ENCODE measurements at regions not wholly inside any gene's neighbourhood (a gene's known extent, or its start where the extent isn't known, plus 50 kb on each side); places are given as distances from the start of the nearest gene placed in this dataset.
"Not testable (repeated sequence)": the region's sequence is repeated elsewhere in the genome, so short reads cannot be mapped to it uniquely, and the experiment has no call there.

DNA sequence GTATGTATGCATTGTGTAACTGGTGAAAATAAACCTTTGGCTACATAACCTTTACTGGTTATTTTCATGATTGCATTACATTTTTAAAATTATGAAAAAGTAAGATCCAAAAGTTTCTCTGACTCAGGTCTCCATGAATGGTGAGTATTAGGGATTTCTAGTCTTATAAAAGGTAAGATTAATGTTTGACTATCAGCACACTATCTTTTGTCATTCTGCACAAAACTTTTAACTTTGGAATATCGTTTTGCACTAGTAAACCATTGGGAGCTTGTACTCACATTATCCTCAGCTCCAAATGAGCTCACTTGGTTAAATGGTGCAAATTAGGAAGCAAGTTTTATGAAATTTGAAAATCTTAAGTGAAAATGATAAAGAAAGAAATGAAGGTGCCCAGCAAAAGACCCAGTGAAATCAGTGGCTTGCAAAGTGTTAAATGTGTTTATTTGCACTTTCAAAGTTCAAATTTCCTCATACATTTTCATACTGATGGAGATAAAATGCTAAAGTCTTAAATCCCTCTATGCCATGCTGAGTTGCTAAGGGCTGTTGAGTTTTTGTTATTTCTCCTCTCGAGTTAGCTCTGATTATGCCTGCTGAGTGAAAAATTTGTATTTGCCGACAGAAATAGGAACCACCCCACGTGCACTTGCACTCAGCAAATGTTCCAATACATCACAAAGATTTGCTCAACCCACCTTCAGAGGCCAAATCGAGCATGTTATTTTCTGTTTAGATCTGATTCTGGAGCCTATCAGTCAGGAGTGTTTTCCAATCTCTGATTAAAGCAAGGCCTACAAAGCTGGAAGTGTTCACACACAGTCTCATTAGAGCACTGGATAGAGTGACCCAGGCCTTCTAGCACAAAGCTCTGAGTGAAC is 885.7 kb downstream of the NR2F1-AS1 start:
- H3K4me1 Mint-ChIP-seq, result no peaks in the 10 kb centered on the region
- CTCF ChIA-PET, result no interaction called here
- H3K36me3 Mint-ChIP-seq (ENCODE audit: low read depth), result no peaks in the 10 kb centered on the region
- no peak for ATAC-seq
- intact Hi-C loops (cut with DNase I, micrococcal nuclease), result no loop called here
- POLR2A ChIA-PET, result no interaction called here
- no peaks in the 10 kb centered on the region for H3K27me3 Mint-ChIP-seq
- H3K9me3 Mint-ChIP-seq (ENCODE audit: low read depth), result peaks cover 2% of the 10 kb centered on the region
- no peak for DNase-seq
- H3K27ac Mint-ChIP-seq, result no peak overlapping the region
- no peak overlapping the region for H3K4me3 Mint-ChIP-seq

- ATAC-seq, result no peak
- no peaks in the 10 kb centered on the region for H3K4me1 Mint-ChIP-seq
- CTCF ChIA-PET, result no interaction called here
- H3K27me3 Mint-ChIP-seq, result no peaks in the 10 kb centered on the region
- intact Hi-C loops (cut with DNase I, micrococcal nuclease), result no loop called here
- H3K9me3 Mint-ChIP-seq (ENCODE audit: low read depth), result peaks cover 4% of the 10 kb centered on the region
- no peak overlapping the region for H3K27ac Mint-ChIP-seq
- no peak for DNase-seq
- no peaks in the 10 kb centered on the region for H3K36me3 Mint-ChIP-seq (ENCODE audit: low read depth)
- no peak overlapping the region for H3K4me3 Mint-ChIP-seq
- POLR2A ChIA-PET, result no interaction called here
Observed at GRCh38 chr5:92694067-92694466, 887.0 kb downstream of the NR2F1-AS1 start.

DNA sequence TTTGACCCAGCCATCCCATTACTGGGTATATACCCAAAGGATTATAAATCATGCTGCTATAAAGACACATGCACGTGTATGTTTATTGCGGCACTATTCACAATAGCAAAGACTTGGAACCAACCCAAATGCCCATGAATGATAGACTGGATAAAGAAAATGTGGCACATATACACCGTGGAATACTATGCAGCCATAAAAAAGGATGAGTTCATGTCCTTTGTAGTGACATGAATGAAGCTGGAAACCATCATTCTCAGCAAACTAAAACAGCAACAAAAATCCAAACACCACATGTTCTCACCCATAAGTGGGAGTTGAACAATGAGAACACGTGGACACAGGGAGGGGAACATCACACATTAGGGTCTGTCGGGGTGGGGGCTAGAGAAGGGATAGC is 889.1 kb downstream of the NR2F1-AS1 start:
- H3K36me3 Mint-ChIP-seq (ENCODE audit: low read depth); H3K9me3 Mint-ChIP-seq (ENCODE audit: low read depth); ATAC-seq; H3K27me3 Mint-ChIP-seq; CTCF ChIA-PET; H3K27ac Mint-ChIP-seq; DNase-seq; H3K4me1 Mint-ChIP-seq; H3K4me3 Mint-ChIP-seq; intact Hi-C loops (cut with DNase I, micrococcal nuclease); POLR2A ChIA-PET: not testable (repeated sequence)

- Mint-ChIP-seq H3K4me3 (no peak overlapping the region), H3K36me3 (ENCODE audit: low read depth) (no peaks in the 10 kb centered on the region), H3K27ac (no peak overlapping the region), H3K9me3 (ENCODE audit: low read depth) (peaks cover 9% of the 10 kb centered on the region), H3K4me1 (no peaks in the 10 kb centered on the region), H3K27me3 (no peaks in the 10 kb centered on the region)
- ChIA-PET POLR2A (no interaction called here), CTCF (interaction anchor here (0.8 kb wide), 1 partner anchor 200 kb away, joined by 3 read pairs; no protein-coding TSS in a partner anchor)
- ATAC-seq (no peak), DNase-seq (no peak)
- intact Hi-C loops (cut with DNase I, micrococcal nuclease), result no loop called here
Observed at GRCh38 chr5:92687821-92688722, 892.9 kb downstream of the NR2F1-AS1 start.

DNA sequence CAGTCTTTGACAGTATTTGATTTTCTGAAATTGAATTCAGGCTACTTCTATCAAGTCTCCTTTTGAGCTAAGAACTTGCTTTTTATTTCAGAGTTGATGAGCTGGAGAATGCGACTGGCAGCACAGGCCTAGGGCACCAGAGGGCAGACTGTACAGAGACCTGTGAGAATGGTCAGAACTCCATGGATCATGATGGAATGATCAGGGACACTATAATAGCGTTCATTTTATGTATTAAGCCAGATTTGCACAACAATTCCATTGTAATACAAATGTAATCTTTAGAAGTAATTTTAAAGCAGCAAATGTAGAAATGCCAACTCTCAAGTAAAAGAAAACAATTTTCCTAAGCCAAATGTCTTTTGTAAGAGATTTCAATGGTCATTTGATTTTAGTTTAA is 902.4 kb downstream of the NR2F1-AS1 start:
- Mint-ChIP-seq H3K4me1 (no peaks in the 10 kb centered on the region), H3K27me3 (no peaks in the 10 kb centered on the region), H3K27ac (no peak overlapping the region), H3K4me3 (no peak overlapping the region), H3K36me3 (ENCODE audit: low read depth) (no peaks in the 10 kb centered on the region), H3K9me3 (ENCODE audit: low read depth) (peaks cover 3% of the 10 kb centered on the region)
- intact Hi-C loops (cut with DNase I, micrococcal nuclease), result no loop called here
- no peak for ATAC-seq
- POLR2A ChIA-PET, result no interaction called here
- CTCF ChIA-PET, result no interaction called here
- DNase-seq, result no peak

- H3K4me1 Mint-ChIP-seq, result no peaks in the 10 kb centered on the region
- no peaks in the 10 kb centered on the region for H3K27me3 Mint-ChIP-seq
- peaks cover 1% of the 10 kb centered on the region for H3K9me3 Mint-ChIP-seq (ENCODE audit: low read depth)
- no peak overlapping the region for H3K27ac Mint-ChIP-seq
- ChIA-PET CTCF (no interaction called here), POLR2A (no interaction called here)
- no peaks in the 10 kb centered on the region for H3K36me3 Mint-ChIP-seq (ENCODE audit: low read depth)
- intact Hi-C loops (cut with DNase I, micrococcal nuclease), result no loop called here
- ATAC-seq, result no peak
- DNase-seq, result no peak
- no peak overlapping the region for H3K4me3 Mint-ChIP-seq
Observed at GRCh38 chr5:92676215-92677165, 904.5 kb downstream of the NR2F1-AS1 start.

- H3K36me3 Mint-ChIP-seq (ENCODE audit: low read depth), result no peaks in the 10 kb centered on the region
- ChIA-PET POLR2A (no interaction called here), CTCF (interaction anchor here (1.1 kb wide), 1 partner anchor 9 kb away, joined by 4 read pairs; no protein-coding TSS in a partner anchor)
- no peaks in the 10 kb centered on the region for H3K4me1 Mint-ChIP-seq
- H3K27ac Mint-ChIP-seq, result no peak overlapping the region
- intact Hi-C loops (cut with DNase I, micrococcal nuclease), result no loop called here
- no peak for DNase-seq
- peaks cover 3% of the 10 kb centered on the region for H3K9me3 Mint-ChIP-seq (ENCODE audit: low read depth)
- no peaks in the 10 kb centered on the region for H3K27me3 Mint-ChIP-seq
- no peak overlapping the region for H3K4me3 Mint-ChIP-seq
- no peak for ATAC-seq
Observed at GRCh38 chr5:92674321-92674720, 906.7 kb downstream of the NR2F1-AS1 start.

- Mint-ChIP-seq H3K36me3 (ENCODE audit: low read depth) (no peaks in the 10 kb centered on the region), H3K4me3 (no peak overlapping the region), H3K9me3 (ENCODE audit: low read depth) (peaks cover 9% of the 10 kb centered on the region), H3K4me1 (no peaks in the 10 kb centered on the region), H3K27me3 (no peaks in the 10 kb centered on the region), H3K27ac (no peak overlapping the region)
- intact Hi-C loops (cut with DNase I, micrococcal nuclease), result no loop called here
- no peak for ATAC-seq
- ChIA-PET POLR2A (interaction anchor here (0.6 kb wide), 1 partner anchor 522 kb away, joined by 3 read pairs; no protein-coding TSS in a partner anchor), CTCF (interaction anchor here (0.6 kb wide), 1 partner anchor 9 kb away, joined by 4 read pairs; no protein-coding TSS in a partner anchor)
- DNase-seq, result no peak
Observed at GRCh38 chr5:92665506-92665905, 915.5 kb downstream of the NR2F1-AS1 start.

DNA sequence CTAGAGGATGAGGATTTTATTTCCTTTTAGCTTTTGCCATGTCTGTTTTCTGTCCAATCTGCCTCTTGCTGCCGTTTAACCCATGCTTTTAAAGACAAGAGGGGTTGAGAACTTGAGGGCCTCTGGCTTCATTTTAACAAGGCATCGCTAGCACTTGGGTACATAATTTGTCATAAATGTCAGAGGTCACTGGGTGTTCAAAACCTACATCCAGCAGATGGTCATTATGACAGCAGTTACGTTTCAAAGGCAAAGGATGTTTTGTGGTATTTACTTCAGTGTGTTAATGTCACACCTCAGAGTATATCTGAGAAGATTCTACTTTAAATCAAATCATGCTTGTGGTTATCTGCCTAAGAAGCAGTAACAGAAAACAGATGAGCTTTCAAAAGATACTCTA is 918.3 kb downstream of the NR2F1-AS1 start:
- ATAC-seq (no peak), DNase-seq (no peak)
- Mint-ChIP-seq H3K9me3 (ENCODE audit: low read depth) (peaks cover 7% of the 10 kb centered on the region), H3K4me1 (no peaks in the 10 kb centered on the region), H3K36me3 (ENCODE audit: low read depth) (no peaks in the 10 kb centered on the region), H3K4me3 (no peak overlapping the region), H3K27ac (no peak overlapping the region), H3K27me3 (no peaks in the 10 kb centered on the region)
- intact Hi-C loops (cut with DNase I, micrococcal nuclease), result no loop called here
- POLR2A ChIA-PET, result no interaction called here
- CTCF ChIA-PET, result no interaction called here

DNA sequence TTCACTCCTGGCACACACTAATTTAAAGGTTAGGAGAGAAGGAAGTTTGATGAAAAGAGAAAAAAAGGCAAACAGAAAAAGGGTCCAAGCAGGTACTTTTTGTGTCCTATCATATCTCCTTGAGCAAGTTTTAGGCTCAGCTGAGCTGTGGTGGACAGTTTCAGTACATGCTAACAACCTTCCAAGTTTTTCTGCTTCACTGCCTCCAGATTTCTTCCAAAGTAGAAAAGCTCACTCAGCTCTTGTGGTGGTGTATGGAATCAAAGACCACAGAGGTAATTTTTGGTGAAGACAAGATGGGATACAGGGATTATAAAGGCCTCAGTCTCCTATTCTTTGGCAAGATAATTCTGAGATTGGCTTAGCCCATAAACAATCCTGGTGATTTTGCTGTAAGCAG is 921.8 kb downstream of the NR2F1-AS1 start:
- ChIA-PET CTCF (no interaction called here), POLR2A (no interaction called here)
- intact Hi-C loops (cut with DNase I, micrococcal nuclease), result no loop called here
- Mint-ChIP-seq H3K27ac (no peak overlapping the region), H3K4me1 (no peaks in the 10 kb centered on the region), H3K36me3 (ENCODE audit: low read depth) (no peaks in the 10 kb centered on the region), H3K9me3 (ENCODE audit: low read depth) (peaks cover 2% of the 10 kb centered on the region), H3K27me3 (no peaks in the 10 kb centered on the region), H3K4me3 (no peak overlapping the region)
- DNase-seq, result no peak
- ATAC-seq, result no peak

DNA sequence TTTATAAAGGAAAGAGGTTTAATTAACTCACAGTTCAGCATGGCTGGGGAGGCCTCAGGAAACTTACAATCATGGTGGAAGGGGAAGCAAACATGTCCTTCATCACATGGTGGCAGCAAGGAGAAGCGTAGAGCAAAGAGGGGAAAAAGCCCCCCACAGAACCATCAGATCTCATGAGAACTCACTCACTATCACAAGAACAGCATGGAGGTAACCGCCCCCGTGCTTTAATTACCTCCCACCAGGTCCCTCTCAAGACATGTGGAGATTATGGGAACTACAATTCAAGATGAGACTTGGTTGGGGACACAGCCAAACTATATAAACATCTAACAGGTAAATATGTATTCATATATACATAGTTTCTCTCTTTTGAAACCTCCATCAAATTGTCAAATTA is 926.4 kb downstream of the NR2F1-AS1 start:
- H3K27ac Mint-ChIP-seq; H3K4me3 Mint-ChIP-seq; CTCF ChIA-PET; H3K9me3 Mint-ChIP-seq (ENCODE audit: low read depth); POLR2A ChIA-PET; intact Hi-C loops (cut with DNase I, micrococcal nuclease); ATAC-seq; H3K27me3 Mint-ChIP-seq; H3K4me1 Mint-ChIP-seq; DNase-seq; H3K36me3 Mint-ChIP-seq (ENCODE audit: low read depth): not testable (repeated sequence)

All from activated CD4-positive, alpha-beta T cell treated with anti-CD3 and anti-CD28 coated beads for 36 hours (primary cell).